Stomach (tissue), 8 donors: ENCODE measurements at regions not wholly inside any gene's neighbourhood (a gene's known extent, or its start where the extent isn't known, plus 50 kb on each side); places are given as distances from the start of the nearest gene placed in this dataset.

Experiments
- DNase-seq, 2 donors: peaks; one replicate each; pipeline versions ENCODE4 v3.0.0 to v3.0.0-alpha.2; 2013 to 2019
- H3K27ac ChIP-seq, 5 donors: fragments of 200-600 bp in 4 of 5; sonication (generic) in 4 of 5; one replicate each; pipeline ENCODE4 v1.5.1; 2013 to 2019; ENCODE audit warnings: mild to moderate bottlenecking in 1 of 5, moderate library complexity in 1 of 5
- H3K27me3 ChIP-seq, 3 donors: fragments of 200-600 bp; sonication (generic); one replicate each; pipeline ENCODE4 v1.5.1; 2017 to 2019; ENCODE audit warnings: mixed run types in 1 of 3
- H3K36me3 ChIP-seq, 4 donors: fragments of 200-600 bp; sonication (generic); 1 replicate in 3 of 4; 2 replicates in 1 of 4; pipeline ENCODE4 v1.5.1; 2016 to 2019
- H3K4me1 ChIP-seq, 4 donors: fragments of 200-600 bp; sonication (generic); one replicate each; pipeline ENCODE4 v1.5.1; 2016 to 2019
- H3K4me3 ChIP-seq, 4 donors: fragments of 200-600 bp; sonication (generic) in 3 of 4; one replicate each; pipeline ENCODE4 v1.5.1; 2016 to 2019; ENCODE audit warnings: mild to moderate bottlenecking in 1 of 4
- H3K9me3 ChIP-seq, 4 donors: fragments of 200-600 bp; sonication (generic); one replicate each; pipeline ENCODE4 v1.5.1; 2016 to 2019
- CTCF ChIP-seq, 7 experiments: fragments of 450-650 bp in 4 of 7; fragments of 200-600 bp in 3 of 7; sonication (generic) in 3 of 7; IDR thresholded peaks; one replicate each; pipeline ENCODE4 v1.5.1; 2016 to 2019; ENCODE audit warnings: antibody characterized with exemption in 7 of 7, control low read depth in 2 of 7, mild to moderate bottlenecking in 1 of 7
- EP300 ChIP-seq: sonication (generic); formaldehyde crosslinking; IDR thresholded peaks from one replicate; pipeline ENCODE4 v1.6.1; 2017; ENCODE audit warnings: antibody characterized with exemption
- POLR2A ChIP-seq, 4 donors: fragments of 450-650 bp; IDR thresholded peaks; one replicate each; pipeline ENCODE4 v1.6.1; 2016; ENCODE audit warnings: antibody characterized with exemption in 4 of 4, control low read depth in 2 of 4, mild to moderate bottlenecking in 1 of 4, moderate library complexity in 1 of 4
- POLR2AphosphoS5 ChIP-seq, 3 donors: sonication (generic); formaldehyde crosslinking; IDR thresholded peaks; one replicate each; pipeline ENCODE4 v1.6.1; 2016; ENCODE audit warnings: antibody characterized with exemption in 3 of 3
- WGBS, 5 donors: extraction: QIAGEN DNeasy Blood & Tissue Kit in 3 of 5; methylation state at CpG; one replicate each; pipeline versions ENCODE4 v1.1.5 to v1.1.7; 2013 to 2018; 5-methylcytosine and 5-hydroxymethylcytosine counted together
- intact Hi-C: fragments of 100-400 bp; cut with DNase I; formaldehyde crosslinking; loops from one replicate; pipeline ENCODE4 v1.15.1; 2023; ENCODE audit warnings: low total_unique reads
- donor health status: healthy with polysubstance abuse.
- donor health status: Bipolar disorder and iron deficiency.
- donor health status: healthy.

DNA sequence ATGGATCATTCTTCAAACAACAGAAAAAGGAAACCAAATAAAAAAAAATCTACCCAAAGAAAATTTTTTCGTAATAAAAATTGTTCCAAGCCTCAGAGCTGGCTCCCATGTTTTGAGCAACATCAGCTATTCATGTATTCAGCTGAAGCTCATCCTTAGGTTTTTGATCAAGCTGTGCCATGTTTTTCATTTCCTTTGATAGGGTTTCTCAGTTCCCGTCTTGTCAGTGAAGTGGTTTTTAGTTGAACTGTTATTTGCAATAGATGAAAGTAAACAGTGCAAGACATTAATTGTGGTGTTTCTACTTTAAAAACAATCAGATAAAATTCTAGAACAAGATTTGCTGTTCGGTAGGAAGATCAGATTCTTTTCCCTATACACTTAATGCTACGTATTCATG is 55.4 kb upstream of the SPTSSB start:
- DNase-seq = no peak
- H3K9me3 ChIP-seq = no peaks in the 10 kb centered on the region
- no peaks in the 10 kb centered on the region for H3K36me3 ChIP-seq
- 32 to 46% (median 44%) methylated on average over 4 of the region's 4 CpGs for WGBS, 5 donors
- no peak overlapping the region for H3K27ac ChIP-seq
- intact Hi-C loops = loop anchor here (5.0 kb wide), 1 partner anchor 149 kb away; no protein-coding TSS in a partner anchor
- TF ChIP-seq CTCF (IDR thresholded peaks at IDR 0.05) (no peak), POLR2A (IDR thresholded peaks at IDR 0.05) (no peak), POLR2AphosphoS5 (IDR thresholded peaks at IDR 0.05) (no peak), EP300 (no peak)
- H3K27me3 ChIP-seq = no peaks in the 10 kb centered on the region
- no peaks in the 10 kb centered on the region for H3K4me1 ChIP-seq
- no peak overlapping the region for H3K4me3 ChIP-seq

DNA sequence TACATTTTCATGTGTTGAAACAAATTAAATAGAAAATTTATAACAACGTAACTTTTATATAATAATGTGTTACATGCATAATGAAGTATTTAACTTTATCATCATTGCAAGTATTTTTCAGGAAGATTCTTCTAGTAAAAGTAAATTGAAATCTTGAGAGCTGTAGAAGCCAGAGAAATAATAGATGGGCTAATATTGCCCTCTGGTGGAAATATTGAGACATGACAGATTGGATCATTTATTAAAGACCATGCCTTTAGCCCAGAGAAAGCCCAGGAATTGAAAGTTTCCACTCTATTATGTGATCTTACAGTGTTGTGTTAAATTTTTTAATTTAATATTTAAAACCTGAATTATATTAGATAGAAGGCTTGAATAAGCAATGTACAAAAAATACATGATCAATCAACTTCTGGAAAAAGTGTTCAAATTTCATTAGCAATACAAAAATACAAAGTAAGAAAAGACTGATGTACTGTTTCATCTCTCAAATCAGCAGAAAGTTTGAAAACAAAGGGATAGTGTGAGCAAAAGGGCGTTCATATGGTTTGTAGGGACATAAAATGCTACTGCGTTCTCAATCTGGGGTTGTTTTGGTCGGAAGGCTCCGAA is 52.7 kb upstream of the SPTSSB start:
- H3K27me3 ChIP-seq = no peaks in the 10 kb centered on the region
- H3K27ac ChIP-seq = no peak overlapping the region
- H3K36me3 ChIP-seq = no peaks in the 10 kb centered on the region
- intact Hi-C loops = no loop called here
- no peak overlapping the region for H3K4me3 ChIP-seq
- DNase-seq = peak in 1 of 2 donors; percentile 69
- H3K9me3 ChIP-seq = no peaks in the 10 kb centered on the region
- TF ChIP-seq POLR2AphosphoS5 (IDR thresholded peaks at IDR 0.05) (no peak), POLR2A (IDR thresholded peaks at IDR 0.05) (no peak), CTCF (IDR thresholded peaks at IDR 0.05) (peak in 5 of 7 experiments; percentile 42 to 87 (median 77))
- peaks cover 0 to 17% (median 13%) of the 10 kb centered on the region in 4 donors for H3K4me1 ChIP-seq
- 56 to 60% (median 59%) methylated on average over 5 of the region's 5 CpGs for WGBS, 5 donors

DNA sequence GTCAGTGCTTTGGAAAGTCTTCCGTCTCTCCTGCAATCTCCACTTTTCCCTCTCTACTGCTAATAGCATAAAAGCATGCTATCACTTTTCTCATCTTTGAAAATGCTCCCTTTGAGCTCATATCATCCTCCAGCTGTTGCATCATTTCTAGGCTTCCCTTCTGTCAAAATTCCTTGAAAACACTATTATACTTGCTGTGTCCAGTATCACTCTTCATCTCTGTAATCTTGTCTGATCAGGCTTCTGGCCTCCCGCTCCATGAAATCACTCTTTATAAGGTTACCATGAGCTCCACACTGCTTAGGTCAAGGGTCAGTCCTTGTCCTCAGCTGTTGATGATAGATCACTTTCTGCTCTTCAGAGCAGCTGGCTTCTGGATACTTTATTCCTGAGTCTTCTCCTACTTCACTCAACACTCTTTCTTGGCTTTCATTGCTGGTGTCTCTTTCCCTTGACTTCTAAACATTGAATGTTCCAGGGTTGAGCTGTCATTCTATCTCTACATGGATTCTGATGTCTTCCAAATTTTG is 50.9 kb upstream of the SPTSSB start:
- TF ChIP-seq CTCF (IDR thresholded peaks at IDR 0.05) = no peak
- TF ChIP-seq POLR2AphosphoS5 (IDR thresholded peaks at IDR 0.05) = no peak
- no peak for TF ChIP-seq POLR2A (IDR thresholded peaks at IDR 0.05)
- no peaks in the 10 kb centered on the region for H3K27me3 ChIP-seq
- H3K27ac ChIP-seq = no peak overlapping the region
- intact Hi-C loops = no loop called here
- peaks cover 0 to 17% (median 13%) of the 10 kb centered on the region in 4 donors for H3K4me1 ChIP-seq
- no peaks in the 10 kb centered on the region for H3K36me3 ChIP-seq
- WGBS, 5 donors = 92 to 96% (median 95%) methylated on average over 2 of the region's 2 CpGs
- H3K4me3 ChIP-seq = no peak overlapping the region
- H3K9me3 ChIP-seq = no peaks in the 10 kb centered on the region
- DNase-seq = no peak
